Lower leg skin (tissue), 4 donors: ENCODE measurements at regions not wholly inside any gene's neighbourhood (a gene's known extent, or its start where the extent isn't known, plus 50 kb on each side); places are given as distances from the start of the nearest gene placed in this dataset.
"Not testable (repeated sequence)": the region's sequence is repeated elsewhere in the genome, so short reads cannot be mapped to it uniquely, and the experiment has no call there.

ENCODE experiments used
- DNase-seq, 2 donors: peaks; one replicate each; pipeline ENCODE4 v3.0.0-alpha.2; 2019; ENCODE audit warnings: low spot score in 2 of 2
- H3K4me3 ChIP-seq: fragments of 200-600 bp; sonication (generic); 2 replicates; pipeline ENCODE4 v1.5.1; 2017; ENCODE audit warnings: mild to moderate bottlenecking, low read depth; ENCODE audit not compliant: poor library complexity, severe bottlenecking
- CTCF ChIP-seq, 3 donors: fragments of 450-650 bp; IDR thresholded peaks; one replicate each; pipeline ENCODE4 v1.5.1; 2016; ENCODE audit warnings: antibody characterized with exemption in 3 of 3, mild to moderate bottlenecking in 3 of 3, moderate library complexity in 2 of 3
- POLR2A ChIP-seq, 2 donors: fragments of 450-650 bp; IDR thresholded peaks; one replicate each; pipeline ENCODE4 v1.6.1; 2016 to 2017; ENCODE audit warnings: antibody characterized with exemption in 2 of 2, mild to moderate bottlenecking in 1 of 2, moderate library complexity in 1 of 2
- WGBS, 2 donors: methylation state at CpG; one replicate each; pipeline ENCODE4 v1.1.5; 2018; 5-methylcytosine and 5-hydroxymethylcytosine counted together
- intact Hi-C: fragments of 100-400 bp; cut with DNase I; formaldehyde crosslinking; loops from one replicate; pipeline ENCODE4 v1.15.0; 2023; ENCODE audit warnings: low total_unique reads

DNA sequence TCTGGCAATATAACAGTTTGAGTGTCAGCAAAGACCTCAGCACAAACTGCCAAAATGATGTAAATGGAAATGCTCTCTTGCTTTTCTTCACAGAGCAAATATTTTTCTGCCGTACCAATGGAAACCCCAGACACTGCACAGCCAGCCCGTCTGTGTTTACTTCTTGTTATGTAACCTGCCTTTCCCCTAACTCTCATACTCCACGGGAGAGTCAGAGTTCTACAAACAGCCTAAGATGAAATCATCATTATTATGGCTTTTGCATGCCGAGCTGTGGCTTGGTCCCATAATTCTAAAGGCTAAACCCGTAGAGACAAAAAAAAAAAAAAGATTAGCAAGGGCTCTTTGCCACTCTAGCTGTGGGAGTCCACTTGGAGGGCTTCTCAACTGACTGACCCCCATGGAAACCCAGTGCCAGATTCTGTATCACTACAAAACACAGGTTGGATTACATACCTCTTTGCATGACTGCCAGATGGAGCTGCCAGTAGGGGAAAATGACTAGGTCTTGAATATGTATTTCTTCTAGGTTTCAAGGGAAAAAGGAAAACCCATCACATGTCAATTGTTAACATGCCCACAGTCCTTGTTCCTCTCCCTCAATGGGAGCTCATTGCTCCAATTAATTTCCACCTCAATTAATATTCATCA, 197.2 kb upstream of the CNKSR2 start:
- no peak for TF ChIP-seq POLR2A (IDR thresholded peaks at IDR 0.05)
- no peak for TF ChIP-seq CTCF (IDR thresholded peaks at IDR 0.05)
- intact Hi-C loops: no loop called here
- no peak for DNase-seq
- H3K4me3 ChIP-seq: no peak overlapping the region
- 58 to 62% methylated on average over 5 of the region's 5 CpGs for WGBS, 2 donors

DNA sequence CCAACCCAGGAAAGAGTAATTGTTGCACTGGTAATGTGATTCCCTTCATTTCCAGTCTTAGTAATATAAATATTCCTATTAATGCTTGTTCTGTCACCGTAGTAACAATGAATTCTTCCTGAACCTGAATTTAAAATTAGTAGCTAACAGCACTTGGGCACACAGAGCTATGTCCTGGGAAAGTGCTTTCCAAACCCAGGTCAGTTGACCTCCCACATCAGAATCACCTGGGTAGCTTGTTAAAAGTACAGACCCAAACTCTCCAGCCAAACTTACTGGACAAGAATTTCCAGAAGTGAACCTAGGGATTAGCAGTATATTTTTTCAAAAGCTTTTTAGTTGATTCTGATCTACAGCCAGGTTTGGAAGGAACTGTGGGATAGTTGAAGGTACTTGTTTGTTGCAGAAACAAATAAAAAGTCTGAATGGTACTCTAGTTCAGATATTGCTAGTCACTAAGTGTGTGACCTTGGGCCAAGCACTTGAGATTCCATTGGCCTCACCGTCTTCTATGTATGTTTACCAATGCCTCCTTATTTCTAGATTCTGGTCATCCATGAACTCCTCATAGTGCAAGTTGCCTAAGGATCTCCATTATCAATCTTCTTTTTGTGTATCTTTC, 192.9 kb upstream of the CNKSR2 start:
- intact Hi-C loops: no loop called here
- TF ChIP-seq POLR2A (IDR thresholded peaks at IDR 0.05): no peak
- TF ChIP-seq CTCF (IDR thresholded peaks at IDR 0.05): no peak
- 67 to 90% methylated on average over 2 of the region's 2 CpGs for WGBS, 2 donors
- H3K4me3 ChIP-seq: no peak overlapping the region
- DNase-seq: no peak

- DNase-seq: no peak
- intact Hi-C loops: no loop called here
- no peak for TF ChIP-seq CTCF (IDR thresholded peaks at IDR 0.05)
- no peak for TF ChIP-seq POLR2A (IDR thresholded peaks at IDR 0.05)
- no peak overlapping the region for H3K4me3 ChIP-seq
Measured at GRCh38 chrX:21193196-21193595, 181.0 kb upstream of the CNKSR2 start.

GRCh38 chrX:21194526-21194925, 179.7 kb upstream of the CNKSR2 start:
- intact Hi-C loops: no loop called here
- 82 to 86% methylated on average over 1 of the region's 1 CpG for WGBS, 2 donors
- DNase-seq: no peak
- no peak for TF ChIP-seq POLR2A (IDR thresholded peaks at IDR 0.05)
- no peak for TF ChIP-seq CTCF (IDR thresholded peaks at IDR 0.05)
- no peak overlapping the region for H3K4me3 ChIP-seq

GRCh38 chrX:21207080-21207479, 167.1 kb upstream of the CNKSR2 start:
- TF ChIP-seq CTCF (IDR thresholded peaks at IDR 0.05): no peak
- TF ChIP-seq POLR2A (IDR thresholded peaks at IDR 0.05): no peak
- no peak for DNase-seq
- no peak overlapping the region for H3K4me3 ChIP-seq
- intact Hi-C loops: no loop called here

DNA sequence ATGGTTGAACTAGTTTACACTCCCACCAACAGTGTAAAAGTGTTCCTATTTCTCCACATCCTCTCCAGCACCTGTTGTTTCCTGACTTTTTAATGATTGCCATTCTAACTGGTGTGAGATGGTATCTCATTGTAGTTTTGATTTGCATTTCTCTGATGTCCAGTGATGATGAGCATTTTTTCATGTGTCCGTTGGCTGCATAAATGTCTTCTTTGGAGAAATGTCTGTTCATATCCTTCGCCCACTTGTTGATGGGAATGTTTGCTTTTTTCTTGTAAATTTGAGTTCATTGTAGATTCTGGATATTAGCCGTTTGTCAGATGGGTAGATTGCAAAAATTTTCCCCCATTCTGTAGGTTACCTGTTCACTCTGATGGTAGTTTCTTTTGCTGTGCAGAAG, 155.0 kb upstream of the CNKSR2 start:
- H3K4me3 ChIP-seq, DNase-seq, intact Hi-C loops: not testable (repeated sequence)
- 87 to 91% methylated on average over 3 of the region's 3 CpGs for WGBS, 2 donors
